Left kidney (tissue), 1 donor: ENCODE measurements at regions not wholly inside any gene's neighbourhood (a gene's known extent, or its start where the extent isn't known, plus 50 kb on each side); places are given as distances from the start of the nearest gene placed in this dataset.
"Not testable (repeated sequence)": the region's sequence is repeated elsewhere in the genome, so short reads cannot be mapped to it uniquely, and the experiment has no call there.

Experiments used
- DNase-seq: peaks from one replicate; pipeline ENCODE4 v3.0.0-alpha.2; 2013

DNA sequence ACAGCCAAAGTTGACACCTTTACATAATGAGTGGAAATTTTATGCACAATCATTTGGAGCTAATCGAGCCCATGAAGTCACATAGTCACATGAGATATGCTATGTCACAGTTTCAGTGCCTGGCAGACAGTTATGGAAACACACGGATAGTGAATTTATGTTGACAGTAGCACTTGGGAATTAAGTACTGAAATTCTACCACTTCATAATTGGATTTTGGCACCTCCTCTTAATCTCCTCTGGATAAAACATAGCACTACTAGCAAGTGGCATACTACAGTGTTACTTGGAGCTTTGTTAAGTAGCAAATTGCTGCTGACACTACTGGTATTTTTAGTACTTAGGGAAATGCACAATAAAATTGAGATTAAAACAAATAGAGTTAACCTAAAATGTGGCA, 1679.4 kb downstream of the OTOL1 start:
- DNase-seq: no peak

GRCh38 chr3:163172513-163172912, 1675.9 kb downstream of the OTOL1 start:
- DNase-seq: not testable (repeated sequence)

DNA sequence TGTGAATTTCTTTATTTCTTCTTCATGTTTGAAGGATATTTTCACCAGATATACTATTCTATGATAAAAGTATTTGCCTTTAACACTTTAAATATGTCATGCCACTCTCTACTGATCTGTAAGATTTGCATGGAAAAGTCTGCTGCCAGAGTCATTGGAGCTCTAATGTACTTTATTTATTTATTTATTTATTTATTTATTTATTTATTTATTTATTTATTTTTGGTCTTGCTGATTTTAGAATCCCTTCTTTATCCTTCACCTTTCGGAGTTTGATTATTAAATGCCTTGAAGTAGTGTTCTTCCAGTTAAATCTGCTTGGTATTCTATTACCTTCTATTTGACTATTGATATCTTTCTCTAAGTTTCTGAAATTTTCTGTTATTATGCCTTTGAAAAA, 1669.6 kb downstream of the OTOL1 start:
- no peak for DNase-seq

DNA sequence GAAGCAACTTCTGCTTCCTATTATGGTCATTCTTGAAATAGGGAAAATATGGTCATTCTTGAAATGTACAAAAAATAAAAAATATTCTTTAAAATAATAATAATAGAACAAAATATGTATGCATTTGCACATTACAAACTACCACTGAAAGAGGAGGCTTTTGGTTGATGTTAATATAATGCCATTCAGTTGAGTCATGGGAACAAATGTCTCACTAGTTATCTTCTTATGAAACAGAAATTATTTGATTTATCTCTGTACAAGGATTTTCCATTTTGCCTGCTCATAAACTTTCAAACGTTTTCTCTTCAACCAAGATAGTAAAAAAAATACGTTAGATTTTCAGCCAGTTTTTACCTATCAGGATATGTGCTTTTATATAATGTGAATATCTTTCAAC, 1662.7 kb downstream of the OTOL1 start:
- no peak for DNase-seq

DNA sequence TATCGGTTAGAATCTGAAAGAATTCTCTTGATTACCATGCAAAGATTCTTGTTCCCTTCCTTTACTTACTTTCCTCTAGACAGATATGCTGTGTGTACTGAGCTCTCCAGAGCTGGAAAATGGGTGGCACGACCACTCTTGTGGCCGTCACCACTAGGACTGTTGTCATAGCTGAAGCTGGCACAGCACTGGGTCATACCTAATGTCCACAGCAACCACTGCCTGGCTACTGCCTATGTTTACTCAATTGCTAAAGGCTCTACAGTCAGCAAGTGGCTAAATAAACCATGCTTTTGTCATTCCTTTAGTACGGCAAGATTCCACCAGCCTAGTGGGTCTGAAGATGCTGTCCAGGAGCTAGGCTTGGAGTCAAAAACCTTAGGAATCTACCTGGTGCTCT, 1643.0 kb downstream of the OTOL1 start:
- no peak for DNase-seq

- DNase-seq: no peak
Measured at GRCh38 chr3:163138258-163138657, 1641.7 kb downstream of the OTOL1 start.

DNA sequence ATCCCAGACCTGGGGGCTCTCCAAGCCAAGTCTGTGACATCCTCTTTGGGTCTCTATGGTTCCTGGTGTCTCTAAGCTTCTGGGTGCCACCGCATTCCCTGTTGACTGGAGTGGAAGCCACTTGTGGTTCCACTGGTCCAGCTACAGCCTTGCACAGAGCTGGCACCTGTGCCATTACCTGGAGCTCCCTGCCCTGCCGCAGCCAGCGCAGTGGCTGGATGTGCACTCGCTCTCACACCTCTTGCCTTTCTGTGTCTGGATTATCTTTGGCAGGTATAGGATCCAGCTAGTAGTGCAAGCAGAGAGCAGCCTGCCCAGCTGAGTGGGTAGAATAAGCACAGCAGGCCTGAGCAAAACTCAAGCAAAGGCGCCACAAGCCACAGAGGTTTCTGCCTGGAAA, 1635.5 kb downstream of the OTOL1 start:
- DNase-seq: no peak

GRCh38 chr3:163129287-163129686, 1632.7 kb downstream of the OTOL1 start:
- DNase-seq: no peak

DNA sequence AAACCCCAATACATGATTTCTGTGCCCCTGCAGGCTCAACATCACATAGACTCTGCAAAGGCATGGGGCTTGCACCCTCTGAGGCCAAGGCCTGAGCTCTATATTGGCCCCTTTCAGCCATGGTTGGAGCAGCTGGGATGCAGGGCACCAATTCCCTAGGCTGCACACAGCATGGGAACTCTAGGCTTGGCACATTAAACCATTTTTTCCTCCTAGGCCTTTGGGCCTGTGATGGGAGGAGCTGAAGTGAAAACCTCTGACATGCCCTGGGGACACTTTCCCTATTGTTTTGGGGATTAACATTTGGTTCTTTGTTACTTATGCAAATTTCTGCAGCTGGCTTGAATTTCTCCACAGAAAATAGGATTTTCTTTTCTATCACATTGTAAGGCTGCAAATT, 1629.5 kb downstream of the OTOL1 start:
- DNase-seq: no peak
